GM12872 (cell line): ENCODE measurements at regions not wholly inside any gene's neighbourhood (a gene's known extent, or its start where the extent isn't known, plus 50 kb on each side); places are given as distances from the start of the nearest gene placed in this dataset.

Source experiments
- CTCF ChIP-seq: IDR thresholded peaks from 3 replicates; pipeline ENCODE4 v1.5.1; 2011; ENCODE audit warnings: low read depth, mild to moderate bottlenecking, low read length, moderate library complexity; ENCODE audit not compliant: insufficient read depth

- TF ChIP-seq CTCF, result no peak
Observed at GRCh38 chr4:15314974-15315373, 112.9 kb upstream of the C1QTNF7 start.

- TF ChIP-seq CTCF, result no peak
Observed at GRCh38 chr4:15317246-15317645, 110.6 kb upstream of the C1QTNF7 start.

GRCh38 chr4:15318621-15319348, 109.0 kb upstream of the C1QTNF7 start:
- TF ChIP-seq CTCF, result no peak

- TF ChIP-seq CTCF, result no peak
Observed at GRCh38 chr4:15320121-15320678, 107.6 kb upstream of the C1QTNF7 start.

GRCh38 chr4:15322006-15322405, 105.8 kb upstream of the C1QTNF7 start:
- TF ChIP-seq CTCF, result no peak

GRCh38 chr4:15325987-15326386, 101.8 kb upstream of the C1QTNF7 start:
- TF ChIP-seq CTCF, result no peak

GRCh38 chr4:15327311-15328298, 100.2 kb upstream of the C1QTNF7 start:
- no peak for TF ChIP-seq CTCF
